C4-2B (cell line): ENCODE measurements at regions not wholly inside any gene's neighbourhood (a gene's known extent, or its start where the extent isn't known, plus 50 kb on each side); places are given as distances from the start of the nearest gene placed in this dataset.

Experiments used
- H3K27ac ChIP-seq: fragments of 450-650 bp; 2 replicates; pipeline ENCODE4 v1.5.1; 2017
- ZFX ChIP-seq: fragments of 450-650 bp; IDR thresholded peaks from 2 replicates; pipeline ENCODE4 v1.6.1; 2017
- TF ChIP-seq, protein P1 (sequence below): fragments of 450-650 bp; conservative IDR thresholded peaks from 2 replicates; pipeline ENCODE4 v1.5.1; 2017; ENCODE audit warnings: mild to moderate bottlenecking

DNA sequence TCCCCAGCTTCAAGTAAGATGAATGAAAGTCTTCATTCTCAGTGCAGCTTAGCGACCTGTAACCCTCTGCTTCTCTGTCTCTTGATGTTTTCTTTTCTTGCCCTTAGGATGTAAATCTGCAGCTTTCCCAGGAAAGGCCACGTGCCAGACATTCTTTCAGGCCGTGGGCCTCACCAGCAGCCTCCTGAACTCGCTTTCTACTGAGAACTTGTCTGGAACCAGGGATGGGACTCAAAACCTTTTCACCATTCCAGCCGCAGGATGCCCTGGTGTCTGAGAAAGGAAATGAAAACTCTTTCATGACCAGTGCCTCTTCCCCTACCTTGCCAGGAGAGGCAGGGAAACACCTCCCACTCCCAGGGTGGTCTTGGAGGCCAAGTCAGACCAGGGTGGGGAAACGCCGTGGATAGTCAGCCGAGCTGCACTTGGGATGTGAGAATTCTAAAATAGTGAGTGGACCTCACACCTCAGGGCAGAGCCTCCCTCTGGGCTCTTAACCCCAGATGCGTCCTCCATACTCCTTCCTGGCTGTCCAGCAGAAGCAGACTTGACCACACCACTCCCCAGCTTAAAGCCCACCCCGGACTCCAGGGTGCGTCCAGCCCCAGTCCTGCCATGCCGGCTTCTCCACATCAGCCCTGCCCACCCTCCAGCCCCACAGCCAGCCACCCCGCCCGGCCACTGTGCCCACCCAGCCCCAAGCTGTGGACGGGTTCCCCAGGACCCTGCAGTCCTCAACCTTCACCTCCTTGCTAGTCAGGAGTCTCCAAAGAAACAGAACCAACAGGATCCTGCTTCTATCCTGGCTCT lies 115.5 kb downstream of the TWIST2 start:
- no peak for TF ChIP-seq ZFX
- TF ChIP-seq, protein P1, sequence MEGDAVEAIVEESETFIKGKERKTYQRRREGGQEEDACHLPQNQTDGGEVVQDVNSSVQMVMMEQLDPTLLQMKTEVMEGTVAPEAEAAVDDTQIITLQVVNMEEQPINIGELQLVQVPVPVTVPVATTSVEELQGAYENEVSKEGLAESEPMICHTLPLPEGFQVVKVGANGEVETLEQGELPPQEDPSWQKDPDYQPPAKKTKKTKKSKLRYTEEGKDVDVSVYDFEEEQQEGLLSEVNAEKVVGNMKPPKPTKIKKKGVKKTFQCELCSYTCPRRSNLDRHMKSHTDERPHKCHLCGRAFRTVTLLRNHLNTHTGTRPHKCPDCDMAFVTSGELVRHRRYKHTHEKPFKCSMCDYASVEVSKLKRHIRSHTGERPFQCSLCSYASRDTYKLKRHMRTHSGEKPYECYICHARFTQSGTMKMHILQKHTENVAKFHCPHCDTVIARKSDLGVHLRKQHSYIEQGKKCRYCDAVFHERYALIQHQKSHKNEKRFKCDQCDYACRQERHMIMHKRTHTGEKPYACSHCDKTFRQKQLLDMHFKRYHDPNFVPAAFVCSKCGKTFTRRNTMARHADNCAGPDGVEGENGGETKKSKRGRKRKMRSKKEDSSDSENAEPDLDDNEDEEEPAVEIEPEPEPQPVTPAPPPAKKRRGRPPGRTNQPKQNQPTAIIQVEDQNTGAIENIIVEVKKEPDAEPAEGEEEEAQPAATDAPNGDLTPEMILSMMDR: no peak
- no peak overlapping the region for H3K27ac ChIP-seq

- TF ChIP-seq, protein P1: no peak
- no peak for TF ChIP-seq ZFX
- H3K27ac ChIP-seq: no peak overlapping the region
Measured at GRCh38 chr2:238963971-238964328, 116.1 kb downstream of the TWIST2 start.

DNA sequence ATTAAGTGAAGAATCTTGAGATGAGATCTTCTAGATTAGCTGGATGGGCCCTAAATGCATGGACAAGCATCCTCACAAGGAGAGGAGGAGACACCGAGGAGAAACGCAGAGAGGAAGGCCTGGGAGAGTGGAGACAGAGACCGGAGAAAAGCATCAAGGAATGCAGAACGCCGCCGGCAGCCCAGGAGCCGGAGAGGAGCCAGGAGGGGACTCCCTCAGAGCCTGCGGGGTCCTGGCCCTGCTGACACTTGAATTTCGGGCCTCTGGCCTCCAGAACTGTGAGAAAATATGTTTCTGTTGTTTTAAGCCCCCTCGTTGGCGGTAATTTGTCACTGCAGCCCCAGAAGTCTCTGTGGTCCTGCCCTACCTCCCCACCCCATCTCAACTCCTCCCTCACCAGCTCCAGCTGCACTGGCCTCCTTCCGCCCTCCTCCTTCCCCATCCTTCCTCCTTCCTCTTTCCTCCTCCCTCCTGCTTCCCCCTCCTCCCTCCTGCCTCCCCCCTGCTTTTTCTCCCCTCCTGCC lies 116.7 kb downstream of the TWIST2 start:
- TF ChIP-seq ZFX: no peak
- TF ChIP-seq, protein P1: no peak
- H3K27ac ChIP-seq: no peak overlapping the region

DNA sequence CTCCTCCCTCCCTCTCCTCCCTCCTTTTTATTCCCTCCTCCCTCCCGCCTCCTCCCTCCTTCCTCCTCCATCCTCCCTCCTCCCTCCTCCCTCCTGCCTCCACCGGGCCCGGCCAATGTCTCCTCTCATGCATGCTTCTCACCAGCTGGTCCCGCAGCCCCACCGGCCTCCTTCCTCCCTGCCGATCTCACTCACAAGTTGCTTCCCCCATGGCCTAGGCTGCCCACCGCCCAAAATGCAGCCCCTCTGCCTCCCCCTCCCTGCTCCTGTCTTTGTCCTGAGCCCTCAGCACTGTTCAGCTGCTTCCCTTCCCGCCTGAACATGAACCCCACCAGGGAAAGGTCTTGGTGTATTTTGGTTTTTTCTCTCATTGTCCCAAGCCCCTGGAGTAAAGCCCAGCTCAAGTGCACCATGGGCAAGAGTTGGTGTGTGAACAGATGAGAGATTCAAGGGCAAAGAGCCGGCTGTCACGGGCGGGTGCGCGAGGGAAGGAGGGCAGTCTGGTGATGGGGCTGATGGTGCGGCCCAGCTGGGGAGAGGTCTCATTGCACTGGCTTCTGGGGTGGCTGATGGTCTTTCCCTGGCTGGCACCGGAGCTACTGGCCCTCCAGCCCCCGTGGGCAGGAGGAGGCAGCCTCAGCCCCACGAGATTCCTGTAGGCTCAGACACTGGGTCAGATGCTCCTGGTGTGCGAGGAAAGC lies 117.6 kb downstream of the TWIST2 start:
- no peak overlapping the region for H3K27ac ChIP-seq
- TF ChIP-seq, protein P1: no peak
- TF ChIP-seq ZFX: no peak

- H3K27ac ChIP-seq: no peak overlapping the region
- TF ChIP-seq, protein P1: no peak
- no peak for TF ChIP-seq ZFX
Measured at GRCh38 chr2:238966072-238966937, 118.4 kb downstream of the TWIST2 start.

DNA sequence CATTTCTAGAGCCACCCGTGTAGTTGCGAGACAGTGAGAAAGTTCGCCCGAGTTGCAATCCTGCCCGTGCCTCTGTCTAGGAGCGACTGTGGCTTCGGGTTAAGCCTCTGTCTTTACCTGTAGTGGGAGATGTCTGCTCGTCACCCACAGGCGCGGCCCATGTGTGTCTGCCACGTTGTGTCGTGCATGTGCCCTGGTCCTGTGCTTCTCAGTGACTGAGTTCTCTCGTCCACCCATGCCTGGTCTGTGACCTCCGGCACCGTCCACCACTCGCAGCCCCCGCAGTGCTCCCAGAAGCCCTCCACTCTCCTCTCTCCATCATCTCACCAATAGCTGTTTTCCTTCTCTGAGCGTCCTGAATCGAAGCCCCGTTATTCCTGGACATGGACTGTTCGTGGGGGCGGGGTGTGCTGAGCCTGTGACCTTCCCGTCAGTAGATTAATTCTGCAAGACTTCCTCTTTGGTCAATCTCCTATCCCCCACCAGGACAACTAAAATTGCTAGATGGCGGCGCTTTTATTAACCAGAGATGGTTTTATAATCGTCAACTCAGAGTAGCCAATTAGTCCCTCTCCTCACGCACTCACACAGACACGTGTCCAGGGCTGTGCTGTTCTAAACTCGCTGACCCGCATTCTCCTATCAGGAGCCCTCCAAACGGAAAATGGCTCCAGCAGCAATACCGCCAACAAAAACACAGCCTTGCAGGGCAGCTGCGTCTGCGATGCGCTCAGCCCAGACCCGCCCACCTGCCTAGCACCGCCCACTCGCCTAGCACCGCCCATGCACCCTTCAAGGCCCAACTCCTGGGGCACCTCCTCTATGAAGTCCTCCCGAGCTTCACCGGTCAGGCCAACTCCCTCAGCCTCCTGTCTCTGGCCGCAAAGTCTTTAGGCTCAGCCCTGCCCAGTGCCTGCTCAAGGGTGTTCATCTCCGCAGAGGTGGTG lies 119.4 kb downstream of the TWIST2 start:
- no peak overlapping the region for H3K27ac ChIP-seq

More for the DNA sequence above, 119.4 kb downstream of the TWIST2 start:
- TF ChIP-seq ZFX: no peak
- TF ChIP-seq, protein P1: no peak
